DOHH2 (cell line): ENCODE measurements at regions not wholly inside any gene's neighbourhood (a gene's known extent, or its start where the extent isn't known, plus 50 kb on each side); places are given as distances from the start of the nearest gene placed in this dataset.

Source experiments
- CTCF ChIP-seq: fragments of 200-600 bp; sonication (generic); IDR thresholded peaks from one replicate; pipeline ENCODE4 v1.5.1; 2014; ENCODE audit warnings: antibody characterized with exemption, mild to moderate bottlenecking, low read depth, low read length; ENCODE audit not compliant: poor library complexity, severe bottlenecking
- EZH2phosphoT487 ChIP-seq: fragments of 200-600 bp; sonication (generic); IDR thresholded peaks from 2 replicates; pipeline ENCODE4 v1.6.1; 2017; ENCODE audit warnings: borderline replicate concordance, mild to moderate bottlenecking, antibody characterized with exemption, low read length, moderate library complexity, mixed read lengths

GRCh38 chr18:27780061-27780745, 396.7 kb downstream of the CDH2 start:
- TF ChIP-seq CTCF = no peak
- TF ChIP-seq EZH2phosphoT487 = no peak
